Naive thymus-derived CD8-positive, alpha-beta T cell (primary cell): ENCODE measurements at regions not wholly inside any gene's neighbourhood (a gene's known extent, or its start where the extent isn't known, plus 50 kb on each side); places are given as distances from the start of the nearest gene placed in this dataset.

Experiments
- ATAC-seq, 2 donors: fragments of 150-1000 bp; cut with Tn5 transposase in 1 of 2; sonication (Bioruptor Pico), chemical (Tn5 transposase) in 1 of 2; 1 replicate in 1 of 2; 2 replicates in 1 of 2; pipeline ENCODE4 v1.10.0; 2021; ENCODE audit warnings: mild to moderate bottlenecking in 2 of 2, moderate library complexity in 2 of 2
- POLR2A ChIA-PET: fragments of 350-600 bp; sonication (Branson Sonifier 250); formaldehyde crosslinking; loops from one replicate; lab custom pipeline; 2021; ENCODE audit warnings: antibody characterized with exemption; lab: Charles Lee
- DNase-seq, 10 donors: peaks; one replicate each; pipeline versions ENCODE4 v3.0.0 to v3.0.0-alpha.2; 2020 to 2022
- H3K27ac Mint-ChIP-seq, 10 donors: one replicate each; pipeline ENCODE4 v1.8.0; 2020 to 2022; ENCODE audit warnings: mild to moderate bottlenecking in 10 of 10, mixed read lengths in 10 of 10, moderate library complexity in 4 of 10, inconsistent platforms in 1 of 10
- H3K27me3 Mint-ChIP-seq, 5 donors: one replicate each; pipeline ENCODE4 v1.8.0; 2021 to 2022; ENCODE audit warnings: mixed read lengths in 5 of 5
- H3K36me3 Mint-ChIP-seq, 3 donors: one replicate each; pipeline ENCODE4 v1.8.0; 2020 to 2022; ENCODE audit warnings: mixed read lengths in 3 of 3, mild to moderate bottlenecking in 2 of 3, inconsistent platforms in 1 of 3
- H3K4me1 Mint-ChIP-seq, 4 donors: one replicate each; pipeline ENCODE4 v1.8.0; 2021 to 2022; ENCODE audit warnings: mixed read lengths in 4 of 4
- H3K4me3 Mint-ChIP-seq, 10 donors: one replicate each; pipeline ENCODE4 v1.8.0; 2020 to 2022; ENCODE audit warnings: mild to moderate bottlenecking in 10 of 10, mixed read lengths in 10 of 10, moderate library complexity in 6 of 10, inconsistent platforms in 1 of 10
- H3K9me3 Mint-ChIP-seq, 9 donors: one replicate each; pipeline ENCODE4 v1.8.0; 2020 to 2022; ENCODE audit warnings: mixed read lengths in 9 of 9, mild to moderate bottlenecking in 3 of 9, inconsistent platforms in 1 of 9, moderate library complexity in 1 of 9

DNA sequence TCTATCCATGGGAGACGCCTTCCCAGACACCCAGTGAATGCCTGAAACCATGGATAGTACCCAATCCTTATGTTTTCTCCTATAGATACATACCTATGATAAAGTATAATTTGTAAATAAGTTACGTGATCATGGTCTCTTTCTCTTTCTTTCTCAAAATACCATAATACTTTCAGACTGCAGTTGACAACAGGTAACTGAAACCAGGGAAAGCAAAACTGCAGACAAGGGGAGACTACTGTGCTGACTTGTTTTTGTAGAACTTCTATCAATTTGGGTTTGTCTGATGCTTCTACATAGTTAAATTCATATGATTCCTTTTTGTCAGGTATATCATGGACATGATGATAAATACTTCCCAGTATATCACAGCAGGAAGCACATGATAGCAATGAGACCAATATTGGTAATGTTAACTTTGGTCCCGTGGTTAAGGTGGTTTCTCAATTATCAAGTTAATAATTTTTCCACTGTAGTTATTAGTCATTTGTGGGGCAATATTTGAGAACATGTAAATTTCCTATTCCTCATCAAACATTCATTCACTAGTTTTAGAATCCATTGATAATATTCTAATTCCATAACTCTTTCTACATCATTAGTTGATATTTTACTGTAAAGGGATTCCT lies 298.0 kb upstream of the TET2 start:
- Mint-ChIP-seq H3K36me3 (no peaks in the 10 kb centered on the region), H3K4me1 (no peaks in the 10 kb centered on the region), H3K9me3 (no peaks in the 10 kb centered on the region), H3K27me3 (peaks cover 0 to 8% (median 0%) of the 10 kb centered on the region in 5 donors), H3K27ac (no peak overlapping the region), H3K4me3 (no peak overlapping the region)
- DNase-seq: no peak
- no peak for ATAC-seq
- POLR2A ChIA-PET: no interaction called here

DNA sequence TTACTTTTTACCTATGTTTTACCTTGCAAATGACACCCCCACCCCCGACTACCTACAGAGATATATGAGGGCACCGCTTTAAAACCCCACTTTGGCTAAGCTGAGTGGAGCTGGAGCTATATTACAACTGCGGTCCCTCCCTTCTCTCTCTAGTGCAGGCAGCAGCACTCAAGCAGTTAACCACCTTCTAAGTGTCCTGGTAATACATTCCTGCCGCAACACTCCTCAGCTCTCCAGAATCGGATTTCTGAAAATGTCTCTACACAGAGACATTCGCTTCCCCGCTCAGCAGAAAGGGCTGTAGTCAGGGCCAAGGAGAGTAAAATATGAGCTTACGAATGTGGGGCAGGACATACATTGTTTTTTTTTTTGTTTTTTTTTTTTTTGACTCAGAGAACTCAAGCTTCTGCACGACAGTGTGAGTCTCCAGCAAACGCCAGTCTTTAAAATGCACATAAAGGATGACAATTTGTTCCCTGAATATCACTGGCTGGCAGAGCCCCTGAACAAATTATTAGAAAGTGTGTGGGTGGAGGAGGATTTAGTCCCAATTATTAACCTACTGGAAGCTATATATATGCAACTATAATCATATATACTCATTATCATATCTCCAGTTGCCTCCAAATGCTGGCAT lies 287.0 kb upstream of the TET2 start:
- no peak overlapping the region for H3K4me3 Mint-ChIP-seq
- peaks cover 0 to 4% (median 0%) of the 10 kb centered on the region in 9 donors for H3K9me3 Mint-ChIP-seq
- no peak for ATAC-seq
- H3K4me1 Mint-ChIP-seq: peaks cover 0 to 2% (median 0%) of the 10 kb centered on the region in 4 donors
- no peak overlapping the region for H3K27ac Mint-ChIP-seq
- H3K27me3 Mint-ChIP-seq: peaks cover 0 to 8% (median 3%) of the 10 kb centered on the region in 5 donors
- H3K36me3 Mint-ChIP-seq: peaks cover 0 to 4% (median 0%) of the 10 kb centered on the region in 3 donors
- POLR2A ChIA-PET: no interaction called here
- no peak for DNase-seq

DNA sequence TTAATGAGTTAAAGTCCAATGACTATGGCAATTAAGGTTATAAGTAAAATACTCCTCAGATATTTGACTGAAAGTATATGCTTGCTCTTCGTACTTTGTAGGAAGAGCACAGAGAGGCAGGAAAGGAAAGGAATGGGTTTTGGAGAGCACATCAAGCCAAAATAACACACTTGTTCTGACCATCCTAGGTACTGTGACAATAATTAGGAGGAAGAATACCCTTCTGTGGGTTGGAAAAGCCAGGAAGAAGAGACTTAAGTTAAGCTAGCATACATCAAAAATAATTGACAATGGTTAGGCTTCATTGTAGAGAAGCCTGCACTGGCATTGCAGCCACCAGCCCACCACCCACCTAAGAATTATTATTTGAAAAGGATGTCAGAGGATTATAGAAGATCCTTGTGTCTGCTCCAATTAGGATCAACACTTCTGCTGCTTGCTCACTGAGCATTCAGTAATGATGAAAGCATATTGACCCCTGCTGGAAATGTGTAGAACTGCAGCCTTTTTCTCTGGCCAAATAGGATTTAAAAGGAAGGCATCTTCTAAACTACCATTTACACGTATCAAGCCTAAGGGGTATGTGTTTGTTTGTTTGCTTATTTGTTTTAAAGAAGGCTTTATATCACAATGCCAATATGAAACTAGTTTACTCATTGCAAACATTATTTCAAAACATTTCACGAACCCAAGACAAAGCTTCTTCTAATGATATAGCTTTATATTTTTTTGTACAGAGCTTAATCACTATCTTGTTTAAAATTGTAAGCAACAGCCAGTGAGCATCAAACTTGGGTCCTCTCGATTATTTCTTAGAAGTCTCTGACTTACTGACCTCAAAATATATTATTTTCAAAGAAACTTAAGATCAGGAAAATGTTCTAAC lies 286.2 kb upstream of the TET2 start:
- Mint-ChIP-seq H3K27me3 (peaks cover 0 to 4% (median 2%) of the 10 kb centered on the region in 5 donors), H3K4me1 (peaks cover 0 to 2% (median 0%) of the 10 kb centered on the region in 4 donors), H3K9me3 (peaks cover 0 to 4% (median 0%) of the 10 kb centered on the region in 9 donors), H3K36me3 (peaks cover 0 to 4% (median 0%) of the 10 kb centered on the region in 3 donors), H3K4me3 (no peak overlapping the region), H3K27ac (no peak overlapping the region)
- peak in 9 of 10 donors; percentile 2 to 70 (median 48) for DNase-seq
- ATAC-seq: peak; percentile 52 to 67
- POLR2A ChIA-PET: no interaction called here

DNA sequence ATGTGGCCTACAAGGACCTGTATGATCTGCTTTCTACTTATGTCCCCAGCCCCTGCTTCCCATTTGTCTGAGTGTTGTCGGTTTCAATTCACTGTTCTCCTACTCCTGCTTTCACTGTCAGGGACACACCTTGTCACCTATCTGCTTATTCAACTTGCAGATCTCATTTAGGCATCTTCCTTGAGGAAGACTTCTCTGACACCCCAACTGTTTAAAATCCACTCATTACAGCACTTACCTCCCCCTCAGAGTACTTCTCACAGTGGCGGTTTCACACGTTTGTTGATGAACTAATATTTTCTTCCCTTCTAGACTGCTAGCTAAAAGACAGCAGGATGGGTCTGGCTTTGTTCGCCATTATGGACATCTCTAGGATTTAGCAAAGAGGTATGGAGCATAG lies 279.9 kb upstream of the TET2 start:
- Mint-ChIP-seq H3K27ac (no peak overlapping the region), H3K9me3 (peaks cover 0 to 4% (median 0%) of the 10 kb centered on the region in 9 donors), H3K4me1 (peaks cover 0 to 4% (median 0%) of the 10 kb centered on the region in 4 donors), H3K36me3 (peaks cover 0 to 4% (median 0%) of the 10 kb centered on the region in 3 donors), H3K27me3 (peaks cover 0 to 2% (median 0%) of the 10 kb centered on the region in 5 donors), H3K4me3 (no peak overlapping the region)
- ATAC-seq: no peak
- POLR2A ChIA-PET: no interaction called here
- DNase-seq: no peak

DNA sequence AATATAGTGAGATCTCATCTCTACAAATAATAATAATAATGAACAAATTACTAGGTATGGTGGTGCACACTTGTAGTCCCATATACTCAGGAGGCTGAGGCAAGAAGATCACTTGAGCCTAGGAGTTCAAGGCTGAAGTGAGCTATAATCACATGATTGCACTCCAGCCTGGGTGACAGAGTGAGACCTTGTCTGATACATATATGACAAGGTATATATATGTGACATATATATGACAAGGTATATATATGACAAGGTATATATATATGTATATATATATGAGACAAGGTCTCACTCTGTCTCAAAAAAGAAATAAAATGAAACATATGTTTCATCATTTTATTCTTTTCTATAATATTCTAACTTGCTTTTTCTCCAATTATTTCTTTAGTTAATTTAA lies 278.1 kb upstream of the TET2 start:
- Mint-ChIP-seq H3K4me1 (peaks cover 0 to 4% (median 0%) of the 10 kb centered on the region in 4 donors), H3K27me3 (peaks cover 0 to 4% (median 0%) of the 10 kb centered on the region in 5 donors), H3K36me3 (no peaks in the 10 kb centered on the region), H3K27ac (no peak overlapping the region), H3K4me3 (no peak overlapping the region), H3K9me3 (no peaks in the 10 kb centered on the region)
- DNase-seq: no peak
- no peak for ATAC-seq
- POLR2A ChIA-PET: no interaction called here

DNA sequence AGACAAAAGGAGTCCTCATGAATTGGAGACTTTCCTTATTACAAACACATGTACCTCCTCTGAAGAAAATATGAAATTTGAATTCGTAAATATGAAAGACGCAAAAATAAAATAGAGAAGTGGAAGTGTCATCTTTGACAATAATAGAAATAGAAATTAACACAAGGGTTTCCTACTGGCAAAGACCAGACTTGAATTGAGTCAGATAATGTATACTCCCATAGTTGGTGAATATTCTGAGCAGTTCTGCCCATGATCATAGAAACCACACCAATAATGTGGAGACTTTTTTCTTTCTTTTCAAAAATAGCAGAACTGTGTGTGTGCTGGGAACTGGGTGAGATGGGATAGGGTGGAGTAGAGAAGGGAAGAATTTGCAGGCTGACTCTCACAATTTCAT lies 277.7 kb upstream of the TET2 start:
- H3K4me1 Mint-ChIP-seq: peaks cover 0 to 4% (median 0%) of the 10 kb centered on the region in 4 donors
- no peaks in the 10 kb centered on the region for H3K9me3 Mint-ChIP-seq

DNA sequence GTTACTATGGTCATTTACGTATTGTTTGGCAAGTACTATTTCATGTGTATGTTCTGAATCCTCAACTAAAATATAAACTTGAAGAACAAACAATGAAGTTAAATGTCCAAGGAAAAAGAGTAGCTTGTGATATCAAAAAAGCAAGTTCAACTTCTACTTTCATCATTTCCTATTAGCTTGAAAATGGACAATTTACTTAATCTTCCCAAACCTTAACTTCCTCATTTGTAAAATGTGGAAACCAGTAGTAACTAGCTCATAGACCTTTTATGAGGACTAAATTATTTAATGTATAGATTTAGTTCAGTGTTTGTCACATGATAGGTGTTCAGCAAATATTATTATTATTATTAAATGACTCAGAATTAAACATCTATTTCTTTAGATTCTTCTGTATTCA lies 276.8 kb upstream of the TET2 start:
- H3K4me1 Mint-ChIP-seq: peaks cover 0 to 4% (median 0%) of the 10 kb centered on the region in 4 donors
- ATAC-seq (no peak), DNase-seq (no peak)
- H3K27me3 Mint-ChIP-seq: peaks cover 0 to 4% (median 0%) of the 10 kb centered on the region in 5 donors
- no peak overlapping the region for H3K27ac Mint-ChIP-seq
- no peaks in the 10 kb centered on the region for H3K36me3 Mint-ChIP-seq
- H3K4me3 Mint-ChIP-seq: no peak overlapping the region
- no peaks in the 10 kb centered on the region for H3K9me3 Mint-ChIP-seq
- POLR2A ChIA-PET: no interaction called here

More for the DNA sequence above, 277.7 kb upstream of the TET2 start:
- Mint-ChIP-seq H3K36me3 (no peaks in the 10 kb centered on the region), H3K27me3 (peaks cover 0 to 4% (median 0%) of the 10 kb centered on the region in 5 donors), H3K4me3 (no peak overlapping the region), H3K27ac (no peak overlapping the region)
- DNase-seq: no peak
- POLR2A ChIA-PET: no interaction called here
- no peak for ATAC-seq

DNA sequence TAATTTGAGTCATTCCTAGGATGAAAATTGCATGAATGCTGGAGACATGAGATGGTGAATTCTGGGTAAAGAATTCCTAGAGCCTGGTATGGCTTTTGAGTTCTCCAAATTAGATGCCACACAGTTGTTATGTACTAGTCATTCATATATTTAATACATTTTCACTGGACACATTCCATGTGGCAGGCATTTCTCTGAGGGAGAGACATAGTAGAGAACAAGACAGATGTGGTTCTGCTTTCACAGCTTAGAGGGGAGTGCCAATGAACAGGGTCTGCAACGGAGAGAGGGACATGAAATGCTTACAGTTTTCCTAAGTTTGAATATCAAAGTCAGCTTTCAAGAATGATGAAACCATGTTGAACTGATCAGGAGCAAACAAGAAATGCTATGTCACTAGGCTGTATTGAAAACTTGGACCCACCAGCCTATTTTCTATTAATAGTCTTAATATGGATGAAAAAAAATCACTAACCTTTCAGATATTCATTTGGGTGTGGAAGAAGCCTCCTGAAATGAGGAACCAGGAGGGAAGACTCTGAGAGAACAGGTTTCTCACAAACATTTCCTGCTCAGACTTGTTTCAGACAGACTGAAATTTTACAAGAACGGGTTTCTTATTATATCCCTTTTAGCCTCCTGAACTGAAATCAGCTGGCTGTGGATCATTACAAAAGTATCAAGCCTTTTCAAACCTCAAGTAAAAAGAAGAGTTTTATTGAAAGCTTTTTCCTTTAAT lies 276.0 kb upstream of the TET2 start:
- peaks cover 0 to 4% (median 0%) of the 10 kb centered on the region in 4 donors for H3K4me1 Mint-ChIP-seq
- H3K36me3 Mint-ChIP-seq: no peaks in the 10 kb centered on the region
- H3K27me3 Mint-ChIP-seq: peaks cover 0 to 4% (median 0%) of the 10 kb centered on the region in 5 donors
- ATAC-seq (no peak), DNase-seq (no peak)
- no peaks in the 10 kb centered on the region for H3K9me3 Mint-ChIP-seq
- POLR2A ChIA-PET: no interaction called here
- no peak overlapping the region for H3K4me3 Mint-ChIP-seq
- peak overlapping the region in 1 of 10 donors; percentile 4 for H3K27ac Mint-ChIP-seq

DNA sequence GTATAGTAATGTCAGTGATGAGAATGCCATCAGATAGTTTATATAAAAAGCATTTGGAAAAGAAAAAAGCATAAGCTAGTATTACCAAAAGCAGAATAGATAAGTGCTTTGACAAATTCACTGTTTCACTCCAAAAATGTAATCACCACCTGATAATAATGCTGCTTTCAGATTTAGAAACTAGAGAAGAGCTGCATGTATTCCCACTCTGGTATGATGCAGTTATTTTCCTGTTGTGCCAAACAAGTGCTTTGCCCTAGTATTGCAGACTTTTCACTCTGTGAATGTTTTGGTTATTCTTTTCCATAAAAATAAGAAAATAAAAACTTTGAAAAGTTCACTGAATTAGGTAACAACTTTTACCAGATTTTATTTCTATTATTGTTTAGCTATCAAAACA lies 267.7 kb upstream of the TET2 start:
- Mint-ChIP-seq H3K27me3 (no peaks in the 10 kb centered on the region), H3K36me3 (no peaks in the 10 kb centered on the region), H3K4me3 (no peak overlapping the region), H3K4me1 (peaks cover 5 to 19% (median 12%) of the 10 kb centered on the region in 4 donors), H3K27ac (peak overlapping the region in 1 of 10 donors; percentile 58), H3K9me3 (no peaks in the 10 kb centered on the region)
- POLR2A ChIA-PET: no interaction called here
- DNase-seq (no peak), ATAC-seq (no peak)

DNA sequence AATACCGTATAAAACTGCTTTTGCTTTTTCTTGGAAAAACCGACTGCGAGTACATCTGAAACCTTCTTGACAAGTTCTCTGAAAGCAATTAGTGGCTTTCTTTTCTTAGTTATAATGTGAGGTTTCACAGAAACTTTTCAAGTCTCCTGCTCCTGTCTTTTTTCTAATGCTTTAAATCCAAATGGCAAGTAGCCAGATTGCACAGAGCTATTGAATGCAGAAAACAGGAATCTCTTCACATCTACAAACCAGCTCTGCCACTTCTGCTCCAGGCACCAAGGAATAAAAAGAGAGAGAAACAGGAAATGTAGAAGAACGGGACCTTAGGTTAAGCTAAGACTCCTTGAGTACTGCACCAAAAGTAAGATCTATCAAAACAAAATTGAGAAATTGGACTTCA lies 267.3 kb upstream of the TET2 start:
- POLR2A ChIA-PET: no interaction called here
- H3K27ac Mint-ChIP-seq: peak overlapping the region in 6 of 10 donors; percentile 33 to 79 (median 56)
- no peaks in the 10 kb centered on the region for H3K9me3 Mint-ChIP-seq
- H3K27me3 Mint-ChIP-seq: peaks cover 0 to under 1% (median 0%) of the 10 kb centered on the region in 5 donors
- peaks cover 5 to 19% (median 12%) of the 10 kb centered on the region in 4 donors for H3K4me1 Mint-ChIP-seq
- DNase-seq: no peak
- ATAC-seq: no peak
- peak overlapping the region in 9 of 10 donors; percentile 6 to 67 (median 58) for H3K4me3 Mint-ChIP-seq
- H3K36me3 Mint-ChIP-seq: peaks cover 0 to 2% (median 0%) of the 10 kb centered on the region in 3 donors

DNA sequence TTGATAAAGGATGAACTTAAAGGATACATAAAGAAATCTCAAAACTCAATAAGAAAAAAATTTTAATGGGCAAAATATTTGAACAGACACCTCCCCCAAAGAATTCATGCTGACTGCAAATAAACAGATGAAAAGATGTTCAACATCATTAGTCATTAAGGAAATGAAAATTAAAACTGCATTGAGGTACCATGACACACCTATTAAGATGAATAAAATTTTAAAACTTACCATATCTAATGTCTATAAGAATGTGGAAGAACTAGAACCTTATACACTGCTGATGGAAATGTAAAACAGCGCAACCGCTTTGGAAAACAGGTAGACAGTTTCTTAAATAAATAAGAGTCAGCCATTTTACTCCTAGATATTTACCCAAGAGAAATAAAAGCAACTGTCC lies 266.8 kb upstream of the TET2 start:
- H3K36me3 Mint-ChIP-seq: peaks cover 0 to 6% (median 0%) of the 10 kb centered on the region in 3 donors
- POLR2A ChIA-PET: no interaction called here
- no peak for ATAC-seq

More for the DNA sequence above, 266.8 kb upstream of the TET2 start:
- no peaks in the 10 kb centered on the region for H3K9me3 Mint-ChIP-seq
- peak overlapping the region in 3 of 10 donors; percentile 47 to 70 (median 55) for H3K27ac Mint-ChIP-seq
- DNase-seq: no peak
- H3K27me3 Mint-ChIP-seq: peaks cover 0 to 5% (median 0%) of the 10 kb centered on the region in 5 donors
- H3K4me1 Mint-ChIP-seq: peaks cover 5 to 19% (median 12%) of the 10 kb centered on the region in 4 donors
- peak overlapping the region in 6 of 10 donors; percentile 6 to 67 (median 58) for H3K4me3 Mint-ChIP-seq
